H1 (cell line): ENCODE measurements at regions not wholly inside any gene's neighbourhood (a gene's known extent, or its start where the extent isn't known, plus 50 kb on each side); places are given as distances from the start of the nearest gene placed in this dataset.

Source experiments
- EZH2 ChIP-seq: fragments of 200-600 bp; sonication (generic); IDR thresholded peaks from 2 replicates; pipeline ENCODE4 v1.7.1; 2012; ENCODE audit warnings: low read depth, mild to moderate bottlenecking, moderate library complexity, low read length, inconsistent platforms; ENCODE audit not compliant: severe bottlenecking
- TF ChIP-seq, protein P1 (sequence below): IDR thresholded peaks from 2 replicates; pipeline ENCODE4 v1.6.1; 2012; ENCODE audit warnings: low read length, inconsistent platforms

DNA sequence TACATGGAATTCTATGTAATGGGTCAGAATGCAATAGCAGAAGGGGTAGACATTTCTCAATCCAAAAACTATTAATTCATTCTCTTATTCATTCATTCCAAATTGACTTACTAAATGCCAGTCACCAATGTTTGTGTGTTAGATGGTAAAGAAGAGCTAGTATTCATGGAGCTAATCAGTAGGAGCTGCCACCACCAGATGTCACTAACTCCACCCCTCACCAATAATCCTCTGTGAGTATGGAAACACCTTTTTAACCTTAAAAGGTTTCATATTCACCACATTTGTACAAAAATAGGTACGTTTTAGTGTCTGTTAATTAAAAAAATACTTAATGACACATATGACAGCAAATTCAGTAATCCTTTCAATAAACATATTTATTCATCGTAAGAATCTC lies 131.8 kb upstream of the PKN2 start:
- no peak for TF ChIP-seq EZH2
- TF ChIP-seq, protein P1, sequence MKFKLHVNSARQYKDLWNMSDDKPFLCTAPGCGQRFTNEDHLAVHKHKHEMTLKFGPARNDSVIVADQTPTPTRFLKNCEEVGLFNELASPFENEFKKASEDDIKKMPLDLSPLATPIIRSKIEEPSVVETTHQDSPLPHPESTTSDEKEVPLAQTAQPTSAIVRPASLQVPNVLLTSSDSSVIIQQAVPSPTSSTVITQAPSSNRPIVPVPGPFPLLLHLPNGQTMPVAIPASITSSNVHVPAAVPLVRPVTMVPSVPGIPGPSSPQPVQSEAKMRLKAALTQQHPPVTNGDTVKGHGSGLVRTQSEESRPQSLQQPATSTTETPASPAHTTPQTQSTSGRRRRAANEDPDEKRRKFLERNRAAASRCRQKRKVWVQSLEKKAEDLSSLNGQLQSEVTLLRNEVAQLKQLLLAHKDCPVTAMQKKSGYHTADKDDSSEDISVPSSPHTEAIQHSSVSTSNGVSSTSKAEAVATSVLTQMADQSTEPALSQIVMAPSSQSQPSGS: no peak
